HEK293 (cell line): ENCODE measurements at regions not wholly inside any gene's neighbourhood (a gene's known extent, or its start where the extent isn't known, plus 50 kb on each side); places are given as distances from the start of the nearest gene placed in this dataset.

Source experiments
- CTCF ChIA-PET: fragments of 350-600 bp; formaldehyde crosslinking; extraction: SDS; loops from one replicate; lab custom pipeline; 2021; ENCODE audit warnings: antibody characterized with exemption; lab: Yijun Ruan, JAX
- POLR2A ChIA-PET: fragments of 300-600 bp; formaldehyde crosslinking; extraction: SDS; loops from one replicate; lab custom pipeline; 2020; ENCODE audit warnings: antibody characterized with exemption, inconsistent platforms; lab: Yijun Ruan, JAX
- H3K27ac ChIP-seq: fragments of 200-500 bp; sonication (Bioruptor generic); 2 replicates; pipeline ENCODE4 v1.5.1; 2014; ENCODE audit warnings: low read depth, low read length, control low read depth, inconsistent platforms; ENCODE audit errors: extremely low read depth
- H3K36me3 ChIP-seq, 2 experiments: fragments of 200-500 bp in 1 of 2; sonication (Bioruptor generic) in 1 of 2; 1 replicate in 1 of 2; 2 replicates in 1 of 2; pipeline ENCODE4 v1.5.1; 2014 to 2017; ENCODE audit warnings: inconsistent platforms in 2 of 2, low read length in 2 of 2; ENCODE audit not compliant: control insufficient read depth in 2 of 2, insufficient read depth in 1 of 2
- H3K4me1 ChIP-seq: fragments of 200-500 bp; sonication (Bioruptor generic); 2 replicates; pipeline ENCODE4 v1.5.1; 2014; ENCODE audit warnings: mild to moderate bottlenecking, low read length, inconsistent platforms; ENCODE audit not compliant: control insufficient read depth, insufficient read depth
- H3K4me3 ChIP-seq: 2 replicates; pipeline ENCODE4 v1.5.1; 2011; ENCODE audit warnings: low read depth, mild to moderate bottlenecking, control low read depth, low read length, moderate library complexity
- H3K9me3 ChIP-seq: fragments of 200-500 bp; sonication (Bioruptor generic); 2 replicates; pipeline ENCODE4 v1.5.1; 2014; ENCODE audit warnings: low read depth, low read length, inconsistent platforms; ENCODE audit not compliant: control insufficient read depth, insufficient read depth
- MYNN ChIP-seq: fragments of 450-650 bp; formaldehyde crosslinking; IDR thresholded peaks from 2 replicates; pipeline ENCODE4 v1.5.1; 2016; ENCODE audit warnings: missing biosample characterization, missing genetic modification characterization, borderline replicate concordance
- RBAK ChIP-seq: fragments of 450-650 bp; formaldehyde crosslinking; IDR thresholded peaks from 2 replicates; pipeline ENCODE4 v1.5.1; 2016; ENCODE audit warnings: missing biosample characterization, missing genetic modification characterization
- ZBTB1 ChIP-seq: fragments of 450-650 bp; formaldehyde crosslinking; IDR thresholded peaks from 2 replicates; pipeline ENCODE4 v1.5.1; 2016; ENCODE audit warnings: missing biosample characterization, missing genetic modification characterization
- ZEB2 ChIP-seq: fragments of 450-650 bp; formaldehyde crosslinking; IDR thresholded peaks from 2 replicates; pipeline ENCODE4 v1.5.1; 2016; ENCODE audit warnings: missing biosample characterization, missing genetic modification characterization
- ZFP41 ChIP-seq: fragments of 450-650 bp; formaldehyde crosslinking; IDR thresholded peaks from 2 replicates; pipeline ENCODE4 v1.5.1; 2016; ENCODE audit warnings: missing biosample characterization, missing genetic modification characterization, borderline replicate concordance
- ZFP69B ChIP-seq: fragments of 450-650 bp; formaldehyde crosslinking; IDR thresholded peaks from 2 replicates; pipeline ENCODE4 v1.5.1; 2016; ENCODE audit warnings: missing biosample characterization, missing genetic modification characterization
- ZNF121 ChIP-seq: fragments of 450-650 bp; formaldehyde crosslinking; IDR thresholded peaks from 2 replicates; pipeline ENCODE4 v1.5.1; 2016; ENCODE audit warnings: missing biosample characterization, missing genetic modification characterization
- ZNF16 ChIP-seq: fragments of 450-650 bp; formaldehyde crosslinking; IDR thresholded peaks from 2 replicates; pipeline ENCODE4 v1.5.1; 2016; ENCODE audit warnings: low read depth, missing biosample characterization, missing genetic modification characterization
- ZNF214 ChIP-seq: fragments of 450-650 bp; formaldehyde crosslinking; IDR thresholded peaks from 2 replicates; pipeline ENCODE4 v1.5.1; 2017; ENCODE audit warnings: missing biosample characterization, mild to moderate bottlenecking, missing genetic modification characterization, borderline replicate concordance
- ZNF324 ChIP-seq: fragments of 450-650 bp; formaldehyde crosslinking; IDR thresholded peaks from 2 replicates; pipeline ENCODE4 v1.5.1; 2016; ENCODE audit warnings: missing biosample characterization, missing genetic modification characterization
- ZNF398 ChIP-seq: fragments of 450-650 bp; formaldehyde crosslinking; IDR thresholded peaks from 2 replicates; pipeline ENCODE4 v1.5.1; 2017; ENCODE audit warnings: missing biosample characterization, missing genetic modification characterization
- ZNF404 ChIP-seq: fragments of 450-650 bp; formaldehyde crosslinking; IDR thresholded peaks from 2 replicates; pipeline ENCODE4 v1.5.1; 2017; ENCODE audit warnings: missing biosample characterization, missing genetic modification characterization
- ZNF596 ChIP-seq: fragments of 450-650 bp; IDR thresholded peaks from 2 replicates; pipeline ENCODE4 v1.5.0; 2018; ENCODE audit warnings: missing biosample characterization, mild to moderate bottlenecking, missing genetic modification characterization, moderate library complexity
- ZNF626 ChIP-seq: fragments of 450-650 bp; sonication (Bioruptor Pico); formaldehyde crosslinking; IDR thresholded peaks from 2 replicates; pipeline ENCODE4 v1.5.1; 2018; ENCODE audit warnings: missing biosample characterization, missing genetic modification characterization, inconsistent platforms
- ZNF677 ChIP-seq: fragments of 450-650 bp; IDR thresholded peaks from 2 replicates; pipeline ENCODE4 v1.5.0; 2018; ENCODE audit warnings: missing biosample characterization, mild to moderate bottlenecking, missing genetic modification characterization, moderate library complexity
- ZNF692 ChIP-seq: fragments of 450-650 bp; formaldehyde crosslinking; IDR thresholded peaks from 2 replicates; pipeline ENCODE4 v1.5.1; 2016; ENCODE audit warnings: missing biosample characterization, missing genetic modification characterization
- ZNF830 ChIP-seq: fragments of 450-650 bp; IDR thresholded peaks from 2 replicates; pipeline ENCODE4 v1.5.0; 2018; ENCODE audit warnings: missing biosample characterization, missing genetic modification characterization, low read depth, mild to moderate bottlenecking, moderate library complexity

GRCh38 chr16:62190426-62190825, 154.2 kb upstream of the CDH8 start:
- ChIA-PET POLR2A (no interaction called here), CTCF (interaction anchor here (0.6 to 1.6 kb wide), 5 partner anchors 11 to 1099 kb away, joined by 3 to 14 read pairs (median 4); no protein-coding TSS in a partner anchor)
- TF ChIP-seq ZNF214 (tag by site-specific recombination) (no peak), ZFP69B (tag by site-specific recombination) (no peak), ZNF596 (tag by site-specific recombination) (no peak), ZNF692 (tag by site-specific recombination) (no peak), ZNF121 (tag by site-specific recombination) (no peak), ZBTB1 (tag by site-specific recombination) (no peak), ZFP41 (tag by site-specific recombination) (no peak), ZNF16 (tag by site-specific recombination) (no peak), ZNF830 (tag by site-specific recombination) (no peak), ZNF404 (no peak), ZNF626 (tag by site-specific recombination) (no peak), ZNF677 (tag by site-specific recombination) (no peak)
- H3K36me3 ChIP-seq: no peaks in the 10 kb centered on the region
- no peaks in the 10 kb centered on the region for H3K9me3 ChIP-seq
- H3K27ac ChIP-seq: no peak overlapping the region
- H3K4me3 ChIP-seq: no peak overlapping the region
- no peaks in the 10 kb centered on the region for H3K4me1 ChIP-seq

GRCh38 chr16:62177351-62178203, 141.3 kb upstream of the CDH8 start:
- ChIA-PET POLR2A (no interaction called here), CTCF (no interaction called here)

GRCh38 chr16:62170642-62171041, 134.4 kb upstream of the CDH8 start:
- no peaks in the 10 kb centered on the region; the same call in 1 of the 2 replicates for H3K9me3 ChIP-seq
- TF ChIP-seq ZNF324: no peak

More at GRCh38 chr16:62177351-62178203, 141.3 kb upstream of the CDH8 start:
- Histone ChIP-seq H3K4me1 (no peaks in the 10 kb centered on the region), H3K27ac (no peak overlapping the region)
- no peak for TF ChIP-seq ZNF324
- no peak for TF ChIP-seq ZNF398 (tag by site-specific recombination)
- TF ChIP-seq ZEB2 (tag by site-specific recombination): no peak
- TF ChIP-seq MYNN (tag by site-specific recombination): no peak
- TF ChIP-seq RBAK (tag by site-specific recombination): no peak
- TF ChIP-seq, all 188 proteins: peak for 0
- no peaks in the 10 kb centered on the region for H3K9me3 ChIP-seq
- H3K36me3 ChIP-seq: no peaks in the 10 kb centered on the region
- H3K4me3 ChIP-seq: no peak overlapping the region

More at GRCh38 chr16:62170642-62171041, 134.4 kb upstream of the CDH8 start:
- Histone ChIP-seq H3K4me1 (no peaks in the 10 kb centered on the region), H3K27ac (no peak overlapping the region), H3K36me3 (no peaks in the 10 kb centered on the region), H3K4me3 (no peak overlapping the region)
- ChIA-PET POLR2A (no interaction called here), CTCF (interaction anchor here (0.6 kb wide), 1 partner anchor 1487 kb away, joined by 4 read pairs; no protein-coding TSS in a partner anchor)
